Suppressor macrophage treated with lipopolysaccharide for 4 hours (primary cell): ENCODE measurements at regions not wholly inside any gene's neighbourhood (a gene's known extent, or its start where the extent isn't known, plus 50 kb on each side); places are given as distances from the start of the nearest gene placed in this dataset.
A peak's percentile ranks its signal among the peaks of the same experiment; 100 is the strongest.
"Not testable (repeated sequence)": the region's sequence is repeated elsewhere in the genome, so short reads cannot be mapped to it uniquely, and the experiment has no call there.

Experiments
- DNase-seq: peaks from one replicate; pipeline ENCODE4 v3.0.0-alpha.2; 2020

- DNase-seq: no peak
These were observed 121.7 kb downstream of the PHETA1 start for GRCh38 chr12:111247083-111247783.

GRCh38 chr12:111246477-111247011 is 122.4 kb downstream of the PHETA1 start:
- no peak for DNase-seq

- no peak for DNase-seq
These were observed 123.0 kb downstream of the PHETA1 start for GRCh38 chr12:111245701-111246476.

GRCh38 chr12:111244673-111245072 is 124.2 kb downstream of the PHETA1 start:
- no peak for DNase-seq

GRCh38 chr12:111242817-111243216 is 126.1 kb downstream of the PHETA1 start:
- DNase-seq: not testable (repeated sequence)

GRCh38 chr12:111242184-111242583 is 126.7 kb downstream of the PHETA1 start:
- no peak for DNase-seq

GRCh38 chr12:111240374-111240773 is 128.5 kb downstream of the PHETA1 start:
- no peak for DNase-seq

- no peak for DNase-seq
These were observed 129.7 kb downstream of the PHETA1 start for GRCh38 chr12:111239235-111239634.

GRCh38 chr12:111238075-111238734 is 130.7 kb downstream of the PHETA1 start:
- no peak for DNase-seq

GRCh38 chr12:111234491-111234890 is 134.4 kb downstream of the PHETA1 start:
- not testable (repeated sequence) for DNase-seq

GRCh38 chr12:111233786-111234185 is 135.1 kb downstream of the PHETA1 start:
- DNase-seq: peak; percentile 31

GRCh38 chr12:111230649-111231048 is 138.2 kb downstream of the PHETA1 start:
- no peak for DNase-seq

GRCh38 chr12:111228916-111229666 is 139.8 kb downstream of the PHETA1 start:
- no peak for DNase-seq

GRCh38 chr12:111227476-111228420 is 141.1 kb downstream of the PHETA1 start:
- no peak for DNase-seq

GRCh38 chr12:111226680-111227079 is 142.2 kb downstream of the PHETA1 start:
- DNase-seq: no peak

- DNase-seq: no peak
These were observed 143.6 kb downstream of the PHETA1 start for GRCh38 chr12:111225307-111225706.

GRCh38 chr12:111224186-111225066 is 144.5 kb downstream of the PHETA1 start:
- DNase-seq: peak; percentile 44

- DNase-seq: peak; percentile 82
These were observed 146.4 kb downstream of the PHETA1 start for GRCh38 chr12:111222523-111222922.

GRCh38 chr12:111222027-111222414 is 146.9 kb downstream of the PHETA1 start:
- DNase-seq: no peak
